K562 (cell line): ENCODE measurements at regions not wholly inside any gene's neighbourhood (a gene's known extent, or its start where the extent isn't known, plus 50 kb on each side); places are given as distances from the start of the nearest gene placed in this dataset.

Experiments
- PHB ChIP-seq: fragments of 250-450 bp; sonication (Bioruptor Pico); IDR thresholded peaks from 2 replicates; pipeline ENCODE4 v1.5.0; 2021
- POLR3A ChIP-seq: IDR thresholded peaks from 2 replicates; pipeline ENCODE4 v1.6.1; 2011; ENCODE audit warnings: borderline replicate concordance, mild to moderate bottlenecking, moderate library complexity; ENCODE audit not compliant: insufficient read length, insufficient read depth; ENCODE audit errors: extremely low read depth
- SMARCC2 ChIP-seq: fragments of 450-650 bp; IDR thresholded peaks from 2 replicates; pipeline ENCODE4 v1.6.1; 2017; ENCODE audit warnings: antibody characterized with exemption, moderate library complexity, mild to moderate bottlenecking, low read depth
- ZNF224 ChIP-seq: sonication (generic); formaldehyde crosslinking; IDR thresholded peaks from 2 replicates; pipeline ENCODE4 v1.8.0; 2022; ENCODE audit warnings: mild to moderate bottlenecking, missing genetic modification reagents
- TF ChIP-seq, protein P1 (sequence below): sonication (generic); formaldehyde crosslinking; IDR thresholded peaks from 2 replicates; pipeline ENCODE4 v1.9.0; 2022; ENCODE audit warnings: mild to moderate bottlenecking, missing genetic modification reagents
- TF ChIP-seq, protein P2 (sequence below): fragments of 250-450 bp; sonication (Bioruptor Pico); IDR thresholded peaks from 2 replicates; pipeline ENCODE4 v1.8.0; 2021; ENCODE audit warnings: moderate library complexity, mild to moderate bottlenecking, inconsistent platforms
- TF ChIP-seq, protein P3 (sequence below): fragments of 250-450 bp; sonication (Bioruptor Pico); IDR thresholded peaks from 2 replicates; pipeline ENCODE4 v1.8.0; 2022; ENCODE audit warnings: inconsistent platforms
- TF ChIP-seq, protein P4 (sequence below): fragments of 450-650 bp; IDR thresholded peaks from 2 replicates; pipeline ENCODE4 v1.6.1; 2016; ENCODE audit warnings: borderline replicate concordance

- TF ChIP-seq, protein P1, sequence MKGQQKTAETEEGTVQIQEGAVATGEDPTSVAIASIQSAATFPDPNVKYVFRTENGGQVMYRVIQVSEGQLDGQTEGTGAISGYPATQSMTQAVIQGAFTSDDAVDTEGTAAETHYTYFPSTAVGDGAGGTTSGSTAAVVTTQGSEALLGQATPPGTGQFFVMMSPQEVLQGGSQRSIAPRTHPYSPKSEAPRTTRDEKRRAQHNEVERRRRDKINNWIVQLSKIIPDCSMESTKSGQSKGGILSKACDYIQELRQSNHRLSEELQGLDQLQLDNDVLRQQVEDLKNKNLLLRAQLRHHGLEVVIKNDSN (CRISPR knock-in tag), result no peak
- no peak for TF ChIP-seq ZNF224 (CRISPR knock-in tag)
- TF ChIP-seq, protein P2, sequence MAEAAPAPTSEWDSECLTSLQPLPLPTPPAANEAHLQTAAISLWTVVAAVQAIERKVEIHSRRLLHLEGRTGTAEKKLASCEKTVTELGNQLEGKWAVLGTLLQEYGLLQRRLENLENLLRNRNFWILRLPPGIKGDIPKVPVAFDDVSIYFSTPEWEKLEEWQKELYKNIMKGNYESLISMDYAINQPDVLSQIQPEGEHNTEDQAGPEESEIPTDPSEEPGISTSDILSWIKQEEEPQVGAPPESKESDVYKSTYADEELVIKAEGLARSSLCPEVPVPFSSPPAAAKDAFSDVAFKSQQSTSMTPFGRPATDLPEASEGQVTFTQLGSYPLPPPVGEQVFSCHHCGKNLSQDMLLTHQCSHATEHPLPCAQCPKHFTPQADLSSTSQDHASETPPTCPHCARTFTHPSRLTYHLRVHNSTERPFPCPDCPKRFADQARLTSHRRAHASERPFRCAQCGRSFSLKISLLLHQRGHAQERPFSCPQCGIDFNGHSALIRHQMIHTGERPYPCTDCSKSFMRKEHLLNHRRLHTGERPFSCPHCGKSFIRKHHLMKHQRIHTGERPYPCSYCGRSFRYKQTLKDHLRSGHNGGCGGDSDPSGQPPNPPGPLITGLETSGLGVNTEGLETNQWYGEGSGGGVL (CRISPR knock-in tag), result no peak
- no peak for TF ChIP-seq SMARCC2
- TF ChIP-seq, protein P3, sequence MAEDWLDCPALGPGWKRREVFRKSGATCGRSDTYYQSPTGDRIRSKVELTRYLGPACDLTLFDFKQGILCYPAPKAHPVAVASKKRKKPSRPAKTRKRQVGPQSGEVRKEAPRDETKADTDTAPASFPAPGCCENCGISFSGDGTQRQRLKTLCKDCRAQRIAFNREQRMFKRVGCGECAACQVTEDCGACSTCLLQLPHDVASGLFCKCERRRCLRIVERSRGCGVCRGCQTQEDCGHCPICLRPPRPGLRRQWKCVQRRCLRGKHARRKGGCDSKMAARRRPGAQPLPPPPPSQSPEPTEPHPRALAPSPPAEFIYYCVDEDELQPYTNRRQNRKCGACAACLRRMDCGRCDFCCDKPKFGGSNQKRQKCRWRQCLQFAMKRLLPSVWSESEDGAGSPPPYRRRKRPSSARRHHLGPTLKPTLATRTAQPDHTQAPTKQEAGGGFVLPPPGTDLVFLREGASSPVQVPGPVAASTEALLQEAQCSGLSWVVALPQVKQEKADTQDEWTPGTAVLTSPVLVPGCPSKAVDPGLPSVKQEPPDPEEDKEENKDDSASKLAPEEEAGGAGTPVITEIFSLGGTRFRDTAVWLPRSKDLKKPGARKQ (CRISPR knock-in tag), result no peak
- TF ChIP-seq, protein P4, sequence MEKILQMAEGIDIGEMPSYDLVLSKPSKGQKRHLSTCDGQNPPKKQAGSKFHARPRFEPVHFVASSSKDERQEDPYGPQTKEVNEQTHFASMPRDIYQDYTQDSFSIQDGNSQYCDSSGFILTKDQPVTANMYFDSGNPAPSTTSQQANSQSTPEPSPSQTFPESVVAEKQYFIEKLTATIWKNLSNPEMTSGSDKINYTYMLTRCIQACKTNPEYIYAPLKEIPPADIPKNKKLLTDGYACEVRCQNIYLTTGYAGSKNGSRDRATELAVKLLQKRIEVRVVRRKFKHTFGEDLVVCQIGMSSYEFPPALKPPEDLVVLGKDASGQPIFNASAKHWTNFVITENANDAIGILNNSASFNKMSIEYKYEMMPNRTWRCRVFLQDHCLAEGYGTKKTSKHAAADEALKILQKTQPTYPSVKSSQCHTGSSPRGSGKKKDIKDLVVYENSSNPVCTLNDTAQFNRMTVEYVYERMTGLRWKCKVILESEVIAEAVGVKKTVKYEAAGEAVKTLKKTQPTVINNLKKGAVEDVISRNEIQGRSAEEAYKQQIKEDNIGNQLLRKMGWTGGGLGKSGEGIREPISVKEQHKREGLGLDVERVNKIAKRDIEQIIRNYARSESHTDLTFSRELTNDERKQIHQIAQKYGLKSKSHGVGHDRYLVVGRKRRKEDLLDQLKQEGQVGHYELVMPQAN, result no peak
- no peak for TF ChIP-seq POLR3A
- no peak for TF ChIP-seq PHB (CRISPR knock-in tag)
Measured at GRCh38 chr1:244344001-244344400, 107.7 kb downstream of the ADSS2 start (continued).
